ENCODE measurements at regions not wholly inside any gene's neighbourhood (a gene's known extent, or its start where the extent isn't known, plus 50 kb on each side); places are given as distances from the start of the nearest gene placed in this dataset.

- TF ChIP-seq CTCF (IDR thresholded peaks at IDR 0.05; ENCODE audit: borderline replicate concordance, insufficient read depth, low read depth, low read length): no peak
- no peak overlapping the region for H3K4me3 ChIP-seq (ENCODE audit: low read depth, low read length)
Observed at GRCh38 chr13:73684750-73685149, 449.5 kb downstream of the KLF12 start.

GRCh38 chr13:73684286-73684685 lies 449.9 kb downstream of the KLF12 start:
- H3K4me3 ChIP-seq (ENCODE audit: low read depth, low read length): no peak overlapping the region

GRCh38 chr13:73683746-73684145 lies 450.5 kb downstream of the KLF12 start:
- TF ChIP-seq CTCF (IDR thresholded peaks at IDR 0.05; ENCODE audit: borderline replicate concordance, insufficient read depth, low read depth, low read length): no peak

More at GRCh38 chr13:73684286-73684685, 449.9 kb downstream of the KLF12 start:
- TF ChIP-seq CTCF (IDR thresholded peaks at IDR 0.05; ENCODE audit: borderline replicate concordance, insufficient read depth, low read depth, low read length): no peak

GRCh38 chr13:73681779-73682178 lies 452.4 kb downstream of the KLF12 start:
- no peak overlapping the region for H3K4me3 ChIP-seq (ENCODE audit: low read depth, low read length)
- no peak for TF ChIP-seq CTCF (IDR thresholded peaks at IDR 0.05; ENCODE audit: borderline replicate concordance, insufficient read depth, low read depth, low read length)

More at GRCh38 chr13:73683746-73684145, 450.5 kb downstream of the KLF12 start:
- no peak overlapping the region for H3K4me3 ChIP-seq (ENCODE audit: low read depth, low read length)

GRCh38 chr13:73681015-73681414 lies 453.2 kb downstream of the KLF12 start:
- no peak for TF ChIP-seq CTCF (IDR thresholded peaks at IDR 0.05; ENCODE audit: borderline replicate concordance, insufficient read depth, low read depth, low read length)
- H3K4me3 ChIP-seq (ENCODE audit: low read depth, low read length): no peak overlapping the region

GRCh38 chr13:73677048-73677601 lies 457.1 kb downstream of the KLF12 start:
- H3K4me3 ChIP-seq (ENCODE audit: low read depth, low read length): no peak overlapping the region
- TF ChIP-seq CTCF (IDR thresholded peaks at IDR 0.05; ENCODE audit: borderline replicate concordance, insufficient read depth, low read depth, low read length): no peak

- no peak for TF ChIP-seq CTCF (IDR thresholded peaks at IDR 0.05; ENCODE audit: borderline replicate concordance, insufficient read depth, low read depth, low read length)
- no peak overlapping the region for H3K4me3 ChIP-seq (ENCODE audit: low read depth, low read length)
Observed at GRCh38 chr13:73676550-73677047, 457.6 kb downstream of the KLF12 start.

Data from GM12875 (cell line).